GM12873 (cell line): ENCODE measurements at regions not wholly inside any gene's neighbourhood (a gene's known extent, or its start where the extent isn't known, plus 50 kb on each side); places are given as distances from the start of the nearest gene placed in this dataset.

ENCODE experiments used
- TF ChIP-seq, protein P1 (sequence below): IDR thresholded peaks from 2 replicates; pipeline ENCODE4 v1.5.1; 2012; ENCODE audit warnings: low read depth, mild to moderate bottlenecking, moderate library complexity, low read length, control low read depth; ENCODE audit not compliant: insufficient read depth; ENCODE audit errors: missing control alignments

DNA sequence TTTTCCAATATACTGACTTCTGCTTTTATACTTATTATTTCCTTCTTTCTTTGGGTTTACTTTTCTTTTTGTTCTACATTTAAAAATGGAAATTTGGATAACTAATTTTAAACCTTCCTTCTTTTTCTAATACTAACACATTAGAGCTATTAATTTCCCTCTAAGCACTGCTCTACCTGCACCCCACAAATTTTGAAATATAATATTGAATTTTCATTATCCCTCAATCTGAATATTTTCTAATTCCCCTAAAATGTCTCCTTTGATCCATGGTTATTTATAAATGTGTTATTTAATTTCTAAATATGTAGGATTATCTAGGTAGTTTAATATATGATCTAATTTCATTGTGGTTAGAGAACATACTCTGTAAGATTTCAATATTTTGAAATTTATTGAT is 63.4 kb upstream of the LGALSL start:
- TF ChIP-seq, protein P1, sequence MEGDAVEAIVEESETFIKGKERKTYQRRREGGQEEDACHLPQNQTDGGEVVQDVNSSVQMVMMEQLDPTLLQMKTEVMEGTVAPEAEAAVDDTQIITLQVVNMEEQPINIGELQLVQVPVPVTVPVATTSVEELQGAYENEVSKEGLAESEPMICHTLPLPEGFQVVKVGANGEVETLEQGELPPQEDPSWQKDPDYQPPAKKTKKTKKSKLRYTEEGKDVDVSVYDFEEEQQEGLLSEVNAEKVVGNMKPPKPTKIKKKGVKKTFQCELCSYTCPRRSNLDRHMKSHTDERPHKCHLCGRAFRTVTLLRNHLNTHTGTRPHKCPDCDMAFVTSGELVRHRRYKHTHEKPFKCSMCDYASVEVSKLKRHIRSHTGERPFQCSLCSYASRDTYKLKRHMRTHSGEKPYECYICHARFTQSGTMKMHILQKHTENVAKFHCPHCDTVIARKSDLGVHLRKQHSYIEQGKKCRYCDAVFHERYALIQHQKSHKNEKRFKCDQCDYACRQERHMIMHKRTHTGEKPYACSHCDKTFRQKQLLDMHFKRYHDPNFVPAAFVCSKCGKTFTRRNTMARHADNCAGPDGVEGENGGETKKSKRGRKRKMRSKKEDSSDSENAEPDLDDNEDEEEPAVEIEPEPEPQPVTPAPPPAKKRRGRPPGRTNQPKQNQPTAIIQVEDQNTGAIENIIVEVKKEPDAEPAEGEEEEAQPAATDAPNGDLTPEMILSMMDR = no peak

DNA sequence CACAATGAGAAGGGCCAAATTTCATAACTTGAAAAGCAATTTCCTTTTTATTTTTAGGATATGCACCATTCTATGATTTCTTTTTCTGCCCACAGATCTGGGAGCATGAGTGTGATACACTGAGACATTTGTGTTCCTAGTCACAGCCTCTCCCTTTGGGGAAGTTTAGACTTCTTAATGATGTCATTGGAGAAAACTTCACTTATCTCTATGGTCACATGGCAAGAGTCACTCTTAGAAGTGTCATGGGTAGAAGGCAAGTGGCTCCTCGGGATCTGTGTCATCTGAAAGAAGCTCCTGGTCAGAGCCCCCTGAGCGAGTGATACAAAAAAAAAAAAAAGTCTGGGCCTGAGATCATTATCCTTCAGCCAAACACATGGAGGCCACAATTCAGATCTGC is 62.5 kb upstream of the LGALSL start:
- TF ChIP-seq, protein P1 = no peak

DNA sequence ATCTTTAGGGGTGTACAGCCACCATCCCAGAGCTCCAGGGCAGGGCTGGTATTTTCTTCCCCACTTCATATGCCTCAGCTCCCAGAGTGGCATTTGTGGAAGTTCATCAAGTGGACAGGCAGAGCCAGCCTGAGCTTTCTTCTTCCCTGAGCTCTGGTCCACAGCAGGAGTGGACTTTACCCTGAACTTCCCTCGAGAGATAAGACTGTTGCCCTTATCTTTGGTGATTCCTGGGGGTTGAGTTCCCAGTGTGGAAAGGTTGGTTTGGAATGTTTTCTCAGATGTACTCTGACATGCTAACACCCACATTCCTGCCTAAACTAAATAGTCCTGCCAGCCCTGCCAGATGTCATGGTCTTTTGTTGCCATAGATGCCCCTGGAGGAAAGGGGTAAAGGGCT is 62.0 kb upstream of the LGALSL start:
- TF ChIP-seq, protein P1 = no peak

DNA sequence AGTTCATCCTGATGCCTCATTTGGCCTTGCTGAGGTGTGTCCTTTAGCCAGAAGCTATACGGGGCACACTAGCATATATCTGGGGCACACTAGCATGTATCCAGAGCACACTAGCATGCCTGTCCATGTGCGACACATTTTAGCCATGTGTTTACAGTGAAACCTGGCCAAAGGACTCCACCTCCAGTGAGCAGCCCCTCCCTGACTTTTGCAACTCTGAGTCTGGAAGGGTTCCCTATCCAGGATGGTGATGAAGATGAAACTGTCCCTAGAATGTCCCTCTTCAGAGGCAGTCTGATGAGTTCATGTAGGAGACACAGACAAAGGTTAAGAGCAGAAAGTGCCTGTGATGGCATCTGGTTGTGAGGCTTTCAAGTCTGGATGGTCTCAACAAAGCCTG is 61.4 kb upstream of the LGALSL start:
- TF ChIP-seq, protein P1 = no peak

DNA sequence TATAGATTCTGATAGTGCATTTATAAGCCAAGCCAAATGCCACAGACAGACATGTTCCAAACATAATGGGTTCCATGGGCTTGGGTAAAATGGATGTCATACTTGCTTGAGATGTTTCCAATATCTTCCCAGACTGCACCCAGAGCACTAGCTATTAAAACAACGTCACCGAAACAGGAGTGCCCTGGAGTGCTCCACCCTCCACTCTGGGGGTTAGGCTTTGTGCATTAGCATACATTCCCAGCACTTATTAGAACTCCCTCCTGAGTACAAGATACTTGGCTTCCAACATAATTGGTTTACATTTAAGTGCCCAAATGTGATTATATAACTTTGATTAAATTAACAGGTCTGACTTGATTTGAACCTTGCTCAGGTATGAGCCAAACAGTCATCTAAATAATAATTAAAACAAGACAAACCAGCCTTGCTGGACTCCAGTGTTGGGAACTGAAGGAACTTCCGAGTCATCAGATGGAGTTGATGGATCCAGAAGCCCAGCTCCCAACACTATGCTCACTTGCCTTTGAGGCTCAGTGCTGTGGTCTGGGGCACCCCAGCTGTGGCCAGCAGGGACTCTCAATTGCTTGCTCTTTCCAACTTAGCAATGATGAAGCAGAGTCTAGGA is 60.5 kb upstream of the LGALSL start:
- TF ChIP-seq, protein P1 = no peak

DNA sequence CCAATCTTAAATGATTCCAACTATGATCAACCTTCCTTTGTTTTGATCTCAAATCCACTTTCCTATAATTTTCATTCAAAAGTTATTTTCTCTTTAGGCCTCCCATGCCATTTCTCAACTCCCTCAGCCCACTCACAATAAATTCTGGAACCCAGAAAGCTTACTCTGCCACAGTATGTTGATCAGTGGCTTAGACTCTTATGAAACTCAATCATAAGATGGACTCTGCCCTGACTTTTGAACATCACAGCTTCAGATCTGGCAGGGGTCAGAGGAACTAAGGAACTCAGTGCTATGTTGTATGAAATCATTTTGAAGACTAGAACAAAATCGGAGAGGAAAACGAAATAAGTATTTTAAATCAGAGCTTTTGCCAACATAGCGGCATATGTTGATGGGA is 59.8 kb upstream of the LGALSL start:
- TF ChIP-seq, protein P1 = no peak

DNA sequence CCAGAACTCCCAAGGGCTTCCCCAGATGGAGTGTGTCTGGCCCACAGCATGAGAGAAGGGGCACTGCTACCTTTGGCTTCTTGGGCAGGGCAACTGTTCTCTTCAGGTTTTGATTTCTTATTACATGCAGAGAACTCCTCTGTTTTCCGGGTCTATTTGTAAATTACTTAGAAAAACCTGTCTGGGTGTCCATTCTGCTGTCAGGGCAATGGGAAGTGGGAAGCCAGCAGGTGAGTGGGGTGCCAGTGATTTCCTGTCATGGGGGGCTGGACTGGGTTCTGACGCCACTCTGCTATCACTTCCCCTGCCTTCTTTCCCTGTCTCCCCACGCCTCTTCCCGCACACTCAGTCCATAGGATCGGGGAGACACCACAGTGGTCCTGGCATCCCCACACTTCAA is 58.0 kb upstream of the LGALSL start:
- TF ChIP-seq, protein P1 = no peak
